DMS79 treated with DMSO at 0.1 percent for 48 hours (cell line): ENCODE measurements at regions not wholly inside any gene's neighbourhood (a gene's known extent, or its start where the extent isn't known, plus 50 kb on each side); places are given as distances from the start of the nearest gene placed in this dataset.

ENCODE experiments used
- DNase-seq: peaks from one replicate; lab custom pipeline; 2025; lab: John Stamatoyannopoulos, UW

DNA sequence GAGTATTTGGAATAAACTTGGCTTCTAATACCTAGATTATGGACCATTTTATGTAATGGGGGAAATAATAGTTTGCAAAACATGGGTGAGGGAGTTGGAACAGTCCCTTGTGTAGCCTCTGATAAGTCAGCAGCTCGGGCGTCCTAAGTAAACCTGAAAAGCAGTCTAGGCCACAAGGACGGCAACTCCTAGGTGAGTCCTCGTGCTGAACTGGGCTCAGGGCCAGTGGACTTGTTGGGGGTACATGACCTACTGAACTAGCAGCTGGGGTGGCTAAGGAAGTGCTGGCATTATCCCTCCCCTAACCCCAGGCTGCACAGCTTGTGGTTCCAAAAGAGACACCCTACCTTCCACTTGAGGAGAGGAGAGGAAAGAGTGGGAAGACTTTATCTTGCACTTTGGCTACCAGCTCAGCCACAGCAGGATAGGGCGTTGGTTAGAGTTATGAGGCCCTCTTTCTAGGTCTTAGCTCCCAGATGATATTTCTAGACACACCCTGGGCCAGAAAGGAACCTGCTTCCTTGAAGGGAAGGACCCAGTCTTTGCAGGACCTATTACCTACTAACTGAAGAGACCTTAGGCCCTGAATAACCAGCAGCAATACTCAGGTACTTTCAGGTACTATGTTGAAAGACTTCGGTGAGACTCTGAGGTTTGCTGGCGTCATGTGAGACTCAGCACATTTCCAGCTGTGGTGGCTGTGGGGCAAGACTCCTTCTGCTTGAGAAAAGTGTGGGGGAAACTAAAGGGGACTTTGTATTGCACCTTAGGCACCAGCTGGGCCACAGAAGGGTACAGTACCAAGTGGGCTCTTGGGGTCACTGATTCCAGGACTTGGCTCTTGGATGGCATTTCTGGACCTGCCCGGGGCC lies 71.0 kb downstream of the AQP4 start:
- DNase-seq: no peak

DNA sequence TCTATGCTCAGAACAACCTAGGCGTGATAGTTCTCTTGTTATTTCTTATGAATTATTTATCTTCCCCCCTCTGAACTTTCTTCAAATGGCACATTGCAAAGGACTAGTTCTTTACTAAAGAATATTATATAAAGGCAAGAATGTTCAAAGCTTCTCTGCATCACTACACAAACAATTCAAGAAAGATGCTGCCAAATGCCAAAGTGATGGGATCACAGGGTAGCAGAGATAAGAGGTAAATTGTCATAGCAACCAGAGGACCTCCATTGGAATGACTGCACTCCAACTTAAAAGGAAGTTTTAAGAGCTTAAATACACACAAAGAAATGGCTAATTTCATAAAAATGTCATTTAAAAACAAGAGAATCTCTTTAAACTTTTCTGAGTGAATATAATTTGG lies 72.8 kb downstream of the AQP4 start:
- no peak for DNase-seq

DNA sequence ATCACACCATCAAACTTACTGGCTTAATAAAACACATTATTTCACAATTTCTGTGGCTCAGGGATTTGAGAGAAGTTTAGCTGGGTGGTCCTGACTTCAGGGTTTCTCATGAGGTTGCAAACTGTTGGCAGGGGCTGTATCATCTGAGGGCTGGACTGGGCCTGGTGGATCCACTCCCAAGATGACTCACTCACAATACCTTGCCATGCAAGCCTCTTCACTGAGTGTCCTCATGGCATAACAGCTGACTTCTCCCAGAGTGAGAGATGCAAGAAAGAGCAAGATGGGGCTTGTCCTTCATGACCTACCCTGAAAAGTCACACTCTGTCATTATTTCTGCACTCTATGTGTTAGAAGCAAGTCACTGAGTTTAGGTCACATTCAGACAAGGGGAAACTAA lies 73.8 kb downstream of the AQP4 start:
- DNase-seq: no peak

DNA sequence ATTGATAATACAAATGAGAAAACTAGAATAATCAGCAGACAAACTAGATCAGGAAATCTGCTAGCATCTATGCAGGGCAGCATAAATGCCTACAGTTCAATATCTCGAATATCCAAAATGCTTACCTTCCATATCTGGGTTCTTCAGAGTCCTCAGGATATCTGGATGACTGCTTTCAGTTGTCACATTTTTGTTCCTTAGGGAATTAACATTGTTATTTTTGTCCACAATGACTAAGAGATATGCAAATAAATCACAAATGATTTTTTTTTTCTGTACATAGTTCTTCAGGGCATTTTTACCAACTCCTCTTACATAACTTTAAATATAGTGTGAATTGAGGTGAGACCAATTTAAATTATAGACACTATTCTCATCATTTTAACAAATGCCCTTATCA lies 80.9 kb downstream of the AQP4 start:
- no peak for DNase-seq

DNA sequence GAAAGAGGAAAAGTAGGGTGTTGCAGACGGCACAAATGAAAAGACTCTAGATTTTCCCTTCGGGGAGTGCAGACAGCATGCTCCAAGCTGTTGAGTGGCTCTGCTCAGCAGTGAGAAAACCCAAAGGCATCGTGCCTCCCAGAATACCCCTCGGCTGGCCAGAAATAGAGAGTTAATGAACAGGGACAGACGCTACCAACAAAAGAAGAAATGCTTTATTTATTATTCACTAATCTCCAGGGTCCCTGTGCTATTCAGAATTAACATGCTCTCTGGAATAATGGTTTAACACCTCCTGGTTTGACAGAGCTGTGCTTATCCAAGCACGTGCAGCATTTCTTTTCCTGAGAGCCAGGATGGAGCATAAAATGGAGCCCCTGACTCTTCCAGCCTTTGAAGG lies 82.3 kb downstream of the AQP4 start:
- DNase-seq: no peak

DNA sequence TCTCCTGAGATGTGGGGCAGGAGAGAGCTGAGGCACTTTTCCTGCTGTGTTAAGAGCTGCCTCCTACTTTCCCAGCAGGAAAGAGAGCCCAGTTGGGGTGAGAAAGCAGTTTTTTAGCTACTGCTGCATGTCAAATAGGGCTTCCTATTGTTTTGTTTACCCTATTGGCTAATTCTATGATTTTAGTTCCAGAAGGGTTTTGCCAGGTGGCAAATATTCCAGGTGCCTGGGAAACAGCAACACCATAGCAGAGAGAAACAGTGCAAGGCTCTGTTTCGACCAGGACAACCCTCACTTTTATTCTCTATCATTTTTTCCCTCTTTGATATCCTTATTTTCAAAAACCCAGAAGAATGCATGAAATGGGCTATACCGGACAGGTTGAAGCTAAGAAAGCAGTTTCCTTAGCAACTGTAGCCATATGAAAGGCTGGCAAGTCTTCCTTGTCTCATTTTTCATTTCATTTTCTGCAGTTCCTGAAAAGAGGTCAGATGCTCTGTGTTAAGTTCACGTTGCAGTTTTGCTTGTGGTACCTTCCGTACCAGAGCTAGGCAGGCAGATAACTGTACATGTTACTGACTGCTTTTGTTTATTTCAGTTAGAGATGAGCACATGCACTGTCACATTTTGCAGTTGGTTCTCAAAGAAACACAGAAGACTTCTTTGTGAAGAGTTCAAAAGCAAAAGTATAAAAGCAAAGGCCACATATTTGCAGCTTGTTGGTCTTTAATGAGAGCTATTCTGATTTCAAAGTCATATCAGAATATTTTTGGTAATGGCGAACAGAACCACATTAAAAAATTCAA lies 84.8 kb downstream of the AQP4 start:
- no peak for DNase-seq

DNA sequence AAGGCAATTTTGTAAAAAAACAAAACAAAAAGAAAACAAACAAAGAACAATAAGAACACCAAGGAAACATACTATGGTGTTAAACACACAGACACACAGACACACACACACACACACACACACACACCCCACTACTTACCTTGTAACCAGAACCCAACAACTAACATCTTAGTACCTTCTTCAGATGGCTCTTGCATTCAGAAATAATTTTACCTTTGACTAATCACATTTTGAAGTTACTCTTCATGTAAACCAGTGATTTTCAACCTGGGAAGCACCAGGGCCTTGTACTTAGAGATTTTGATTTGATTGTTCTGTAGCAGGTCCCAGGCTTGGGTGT lies 87.5 kb downstream of the AQP4 start:
- no peak for DNase-seq

DNA sequence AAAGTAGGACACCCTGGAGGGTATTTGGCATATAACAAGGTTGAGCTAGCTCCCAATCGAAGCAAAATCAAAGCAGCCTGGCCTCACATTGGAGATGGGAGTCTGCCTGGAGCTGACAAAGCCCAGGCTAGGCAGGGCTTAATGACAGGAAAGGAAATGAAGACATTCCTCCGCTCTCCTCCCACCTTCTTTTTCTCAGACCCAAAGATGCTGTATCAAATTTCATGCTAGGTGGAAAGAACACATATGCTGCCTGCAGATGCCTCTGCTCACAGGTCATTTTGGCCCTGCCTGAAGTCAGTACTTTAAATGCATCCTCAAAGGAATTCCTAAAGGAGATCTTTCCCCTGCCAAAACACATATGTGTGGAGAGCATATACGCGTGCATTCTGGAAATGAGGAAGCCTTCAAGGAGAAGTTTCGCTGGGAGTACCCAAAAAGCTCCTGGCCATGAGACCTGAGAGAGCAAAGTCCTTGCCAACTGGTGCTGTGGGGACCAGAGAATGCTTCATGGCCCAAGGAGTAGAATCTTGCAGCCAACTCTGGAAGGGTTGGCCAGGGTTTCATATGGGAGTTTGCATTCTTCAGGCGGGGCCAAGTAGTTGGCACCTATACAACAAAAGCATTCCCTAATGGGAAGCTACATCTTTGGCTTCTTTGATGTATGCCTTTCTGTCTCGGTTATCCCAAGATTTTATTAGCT lies 88.0 kb downstream of the AQP4 start:
- DNase-seq: no peak

DNA sequence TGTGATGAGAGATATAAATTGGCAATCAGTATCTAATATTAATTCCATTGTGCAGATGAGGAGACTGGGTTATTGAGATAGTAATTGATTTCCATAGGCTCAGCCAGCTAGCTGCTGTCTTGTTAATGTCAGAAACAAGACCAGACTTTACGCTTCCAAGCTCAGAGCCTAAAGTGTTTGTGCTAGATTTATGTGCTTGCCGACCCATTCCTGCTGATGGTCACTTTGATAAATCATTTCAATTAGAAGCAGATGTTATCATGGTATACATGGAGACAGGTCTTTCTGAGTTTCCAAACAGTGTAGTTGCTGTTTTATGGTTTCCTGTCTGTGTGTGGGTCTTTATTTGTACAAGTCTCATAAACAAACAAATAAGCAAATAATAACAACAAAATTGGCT lies 92.8 kb downstream of the AQP4 start:
- no peak for DNase-seq

DNA sequence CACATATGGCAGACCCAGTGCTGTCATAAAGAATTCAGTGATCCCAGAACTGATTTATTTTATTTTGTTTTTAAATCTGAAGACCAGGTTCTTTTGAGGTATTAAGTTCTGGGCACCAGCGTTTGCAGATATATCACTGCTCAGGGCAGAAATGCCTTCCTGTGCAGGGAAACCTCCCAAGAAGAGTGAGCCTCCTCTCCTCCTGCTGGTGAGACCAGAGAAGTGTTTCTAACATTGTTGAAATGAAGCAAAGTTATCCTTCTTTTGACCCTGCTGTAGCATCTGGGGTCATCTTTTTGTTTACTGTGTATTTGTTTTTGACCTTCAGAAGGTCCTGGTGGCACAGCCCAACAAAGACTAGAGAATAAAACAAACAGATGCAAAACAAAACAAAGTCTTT lies 94.0 kb downstream of the AQP4 start:
- no peak for DNase-seq

DNA sequence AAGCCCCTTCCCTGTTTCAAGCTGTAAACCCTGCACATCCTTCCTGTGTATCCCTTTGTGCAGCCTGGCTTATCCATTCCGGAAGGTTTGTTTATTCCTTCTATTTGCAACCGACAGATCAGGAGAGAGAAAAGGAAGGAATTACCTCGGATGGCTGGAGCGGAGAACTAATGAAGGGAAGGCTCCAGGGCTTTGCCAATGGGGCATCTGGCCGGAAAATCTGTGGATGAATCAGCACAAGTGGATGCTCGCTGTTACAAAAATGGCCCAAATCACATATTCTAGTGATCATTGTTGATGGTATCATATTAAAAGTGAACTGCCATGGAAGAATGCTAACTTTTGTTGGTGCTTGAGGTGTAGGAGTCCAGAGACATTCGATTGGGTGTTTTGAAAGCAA lies 97.1 kb downstream of the AQP4 start:
- no peak for DNase-seq

DNA sequence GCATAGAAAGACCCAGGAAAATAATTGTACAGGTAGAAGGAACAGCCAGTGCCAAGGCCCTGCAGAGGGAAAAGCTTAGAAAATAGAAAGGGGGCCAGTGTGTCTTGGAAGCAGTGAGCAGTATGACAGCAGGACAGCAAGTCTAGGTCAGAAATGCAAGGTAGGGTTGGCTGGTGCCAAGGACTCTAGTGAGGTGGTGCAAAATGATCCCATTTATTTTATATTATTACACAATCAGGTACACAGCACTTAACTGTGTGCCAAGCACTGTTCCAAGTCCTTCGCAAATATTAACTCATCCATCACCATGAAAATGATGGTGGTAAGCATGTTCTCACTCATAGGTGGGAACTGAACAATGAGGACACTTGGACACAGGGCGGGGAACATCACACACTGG lies 100.0 kb downstream of the AQP4 start:
- DNase-seq: no peak

DNA sequence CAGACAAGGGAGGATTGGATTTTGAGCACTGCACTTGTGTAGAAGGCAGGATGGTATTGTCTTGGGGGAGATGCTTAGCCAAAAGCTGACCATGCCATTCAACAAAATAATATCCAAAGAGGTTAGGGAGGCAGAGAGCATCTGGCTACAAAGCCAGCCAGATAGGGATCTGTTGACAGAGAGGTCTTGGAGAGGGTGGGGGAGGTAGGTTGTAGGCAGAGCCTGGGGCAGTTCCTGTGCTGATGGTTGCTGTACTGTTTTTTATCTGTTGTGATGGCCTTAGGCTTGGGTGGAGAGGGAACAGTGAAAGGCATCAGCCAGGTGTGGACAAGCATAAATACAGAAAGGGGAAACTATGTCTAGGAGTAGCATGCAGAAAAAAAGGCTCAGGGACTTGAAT lies 100.9 kb downstream of the AQP4 start:
- no peak for DNase-seq

DNA sequence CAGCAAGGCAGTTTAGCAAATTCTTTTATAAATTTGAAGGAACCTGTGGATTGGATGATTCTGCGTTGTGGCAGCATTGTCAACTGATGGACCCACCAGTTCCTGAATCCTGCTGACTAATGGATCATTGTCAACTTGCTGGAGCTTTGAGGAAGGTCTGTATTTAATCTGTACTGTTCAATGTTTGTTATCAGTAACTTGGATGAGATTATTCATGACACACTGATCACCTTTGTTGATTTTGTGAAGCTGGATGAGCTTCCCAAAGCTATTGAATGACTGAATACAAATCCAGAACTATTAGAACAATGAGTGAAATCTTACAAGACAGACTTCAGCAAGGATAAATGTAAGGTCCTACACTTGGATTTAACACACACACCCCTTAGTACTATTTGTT lies 101.3 kb downstream of the AQP4 start:
- DNase-seq: no peak

DNA sequence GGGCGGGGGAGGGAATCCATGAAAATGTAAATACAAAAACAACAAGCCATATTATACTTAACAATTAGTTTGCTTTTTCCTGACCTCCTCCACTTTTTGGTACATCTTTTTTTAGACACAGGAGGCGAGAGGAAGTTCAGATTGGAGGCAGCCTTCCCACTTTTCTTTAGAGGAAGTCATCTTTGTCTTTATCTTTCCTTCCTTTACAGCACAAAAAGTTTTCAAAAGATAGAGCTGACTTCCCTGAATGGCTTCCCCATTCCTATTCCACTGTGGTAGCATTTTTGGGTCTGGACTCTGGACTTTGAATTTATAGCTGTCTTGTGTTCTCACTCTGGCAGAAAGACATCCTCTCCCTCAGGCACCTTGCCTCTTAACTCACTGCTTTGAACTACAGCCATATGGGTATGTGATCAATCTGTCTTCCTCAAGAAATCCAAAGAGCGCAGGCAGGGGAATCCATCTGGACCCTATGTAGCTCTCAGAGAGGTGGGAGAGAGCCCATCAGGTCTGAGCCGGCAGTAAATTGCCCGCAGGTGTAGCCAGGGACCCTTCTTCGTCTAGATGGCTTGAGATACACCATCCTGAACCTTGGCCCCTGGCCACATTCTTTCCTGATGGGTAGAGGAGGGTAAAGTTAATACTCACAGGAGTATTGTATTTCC lies 101.9 kb downstream of the AQP4 start:
- DNase-seq: no peak

DNA sequence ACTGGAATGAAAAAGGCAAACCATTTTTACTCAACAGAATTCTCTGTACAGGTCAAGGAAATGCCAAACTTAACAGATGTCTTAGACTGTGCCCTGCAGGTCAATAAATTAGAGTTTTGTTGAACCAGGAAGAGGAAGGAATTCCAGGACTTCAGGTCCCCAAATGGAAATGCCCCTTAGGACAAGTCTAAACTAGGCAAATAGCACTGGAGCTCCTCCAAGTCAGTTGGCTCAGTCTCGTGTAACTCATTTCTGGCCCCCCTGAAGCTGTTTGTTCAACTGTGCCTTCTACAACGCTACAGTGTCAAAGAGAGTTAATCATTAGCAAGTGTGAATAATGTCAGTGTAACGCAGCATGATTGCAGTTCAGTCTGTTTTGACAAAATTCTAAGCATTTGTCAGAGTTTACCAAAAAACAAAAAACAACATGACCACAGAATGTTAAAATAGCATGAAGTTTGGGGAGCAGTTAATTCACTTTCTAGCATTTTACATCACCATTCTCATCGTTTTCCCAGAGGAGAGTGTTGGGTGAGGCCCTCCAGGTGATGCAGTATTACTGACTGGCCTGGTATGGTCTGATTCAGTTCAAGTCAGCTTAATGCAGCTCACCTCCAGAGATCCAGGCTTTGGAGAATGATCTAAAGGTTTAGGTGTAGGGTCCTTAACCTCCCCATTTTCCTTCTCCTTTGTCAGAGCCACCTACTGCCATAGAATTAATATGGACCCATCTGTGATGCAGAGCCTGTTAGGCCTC lies 108.1 kb downstream of the AQP4 start:
- DNase-seq: no peak

DNA sequence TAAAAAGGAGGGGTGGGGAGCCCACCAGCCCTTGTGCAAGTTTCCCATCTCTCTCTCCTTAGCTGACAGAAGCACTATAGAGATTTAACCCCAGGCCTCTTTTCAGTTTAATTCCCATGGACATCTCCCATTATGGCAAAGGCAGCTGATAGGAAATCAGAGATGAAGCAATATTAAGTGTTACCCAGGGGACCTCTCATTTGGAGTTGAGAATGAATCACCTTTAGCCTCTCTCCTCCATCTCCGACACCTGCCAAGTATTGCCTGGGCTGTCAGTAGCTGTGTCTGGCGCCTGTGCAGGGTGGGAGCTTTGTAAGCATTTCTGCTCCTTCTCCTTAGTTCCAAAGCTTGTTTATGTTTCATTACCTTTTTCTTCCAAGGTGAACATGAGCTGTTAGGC lies 109.0 kb downstream of the AQP4 start:
- DNase-seq: no peak

DNA sequence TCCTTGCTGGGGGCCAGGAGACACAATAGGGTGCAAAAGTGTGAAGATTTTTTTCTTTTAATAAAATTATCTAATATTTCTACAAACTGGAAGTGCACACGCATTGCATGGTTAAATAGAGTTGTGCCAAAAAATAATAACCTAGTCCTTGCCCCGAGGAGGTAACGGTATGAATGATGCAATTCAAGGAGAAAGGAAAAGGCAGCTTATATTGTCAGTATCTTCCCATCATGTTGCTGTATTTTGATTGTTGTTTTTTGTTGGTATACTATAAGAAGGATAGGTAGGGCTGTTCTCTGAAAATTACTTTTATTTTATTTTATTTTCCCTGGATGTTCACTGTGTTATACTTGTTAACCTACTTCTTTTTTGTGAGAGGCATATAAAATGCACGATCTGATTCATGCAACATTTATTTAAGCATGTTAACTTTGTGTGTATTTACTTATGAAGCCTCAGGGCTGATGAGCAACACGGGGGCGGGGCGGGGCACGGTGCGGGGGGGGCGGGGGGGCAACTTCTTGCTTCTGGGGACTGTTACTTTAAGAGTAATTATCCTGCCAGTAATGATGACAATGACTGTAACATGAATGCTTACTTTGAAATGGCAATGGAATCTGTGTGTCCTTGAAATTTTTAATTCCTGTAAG lies 118.6 kb downstream of the AQP4 start:
- DNase-seq: no peak

DNA sequence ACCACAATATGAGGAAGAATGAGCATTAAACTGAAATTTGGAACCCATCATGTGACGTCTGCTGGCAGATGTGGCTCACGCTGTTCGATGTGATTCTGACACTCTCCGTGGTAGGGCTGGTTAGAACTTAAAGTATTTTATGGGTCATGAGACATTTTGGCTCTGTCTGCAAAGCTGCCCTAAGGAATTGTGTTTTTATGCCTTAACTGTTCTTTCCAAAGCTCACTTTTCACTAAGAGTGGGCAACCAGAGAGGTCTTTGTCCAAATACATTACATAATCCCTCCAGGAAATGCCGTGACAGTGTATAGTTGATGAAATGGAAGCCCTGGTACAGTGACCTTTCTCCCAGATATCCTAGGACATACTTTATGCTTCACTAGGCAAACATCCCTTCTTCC lies 119.1 kb downstream of the AQP4 start:
- no peak for DNase-seq

DNA sequence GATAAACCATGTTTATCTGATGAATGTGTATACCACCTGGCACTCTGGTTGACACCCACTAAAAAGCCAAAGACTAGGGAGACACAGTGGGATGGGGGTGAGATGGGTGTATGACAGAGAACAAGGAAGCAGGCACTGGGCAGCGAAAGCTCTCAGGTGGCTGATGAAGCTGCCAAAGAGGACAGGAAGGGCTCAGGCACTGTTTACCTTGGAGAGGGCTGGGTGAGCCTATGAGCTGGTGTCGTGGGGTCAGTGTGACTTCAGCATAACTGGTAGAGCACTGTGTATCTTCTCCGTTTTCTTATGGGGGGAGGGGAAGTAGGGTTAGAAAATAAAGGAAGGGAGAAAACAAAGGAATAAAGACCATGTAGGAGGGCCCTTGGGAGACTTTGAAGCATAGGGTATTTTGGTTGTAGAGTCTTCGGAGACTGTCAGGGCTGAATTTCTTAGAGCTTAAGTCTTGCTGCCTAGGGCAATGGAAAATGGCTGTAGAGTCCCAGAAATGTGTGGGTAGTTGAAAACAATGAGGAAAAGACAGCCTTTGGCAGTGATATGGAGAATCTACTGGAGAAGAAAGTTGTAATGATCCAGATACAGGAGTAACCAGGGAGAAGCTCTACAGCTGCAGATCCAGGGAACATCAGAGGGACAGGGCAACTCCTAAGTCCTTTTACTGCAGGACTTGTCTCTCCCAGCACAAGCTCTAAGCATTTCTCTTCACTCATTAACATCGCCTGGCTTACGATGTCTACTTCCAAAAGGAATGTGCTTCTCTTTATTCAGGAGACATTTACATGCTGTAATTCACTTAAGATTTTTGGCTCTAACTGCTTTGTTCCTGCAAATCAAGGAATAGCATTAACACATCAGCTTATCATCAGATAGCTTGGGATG lies 120.0 kb downstream of the AQP4 start:
- DNase-seq: no peak
